BE2C (cell line): ENCODE measurements at regions not wholly inside any gene's neighbourhood (a gene's known extent, or its start where the extent isn't known, plus 50 kb on each side); places are given as distances from the start of the nearest gene placed in this dataset.
"Not testable (repeated sequence)": the region's sequence is repeated elsewhere in the genome, so short reads cannot be mapped to it uniquely, and the experiment has no call there.

Source experiments
- DNase-seq: peaks from one replicate; pipeline ENCODE4 v3.0.0-alpha.2; 2020
- H3K27me3 ChIP-seq: fragments of 250-450 bp; sonication (Bioruptor Pico); 2 replicates; pipeline ENCODE4 v1.5.1; 2020; ENCODE audit warnings: mild to moderate bottlenecking
- H3K36me3 ChIP-seq: fragments of 250-450 bp; sonication (Bioruptor Pico); 2 replicates; pipeline ENCODE4 v1.5.1; 2020; ENCODE audit warnings: mild to moderate bottlenecking
- H3K4me1 ChIP-seq: fragments of 250-450 bp; sonication (Bioruptor Pico); 2 replicates; pipeline ENCODE4 v1.5.1; 2020
- H3K4me3 ChIP-seq: 2 replicates; pipeline ENCODE4 v1.5.1; 2011; ENCODE audit warnings: low read depth, low read length
- H3K9me3 ChIP-seq: fragments of 250-450 bp; sonication (Bioruptor Pico); 2 replicates; pipeline ENCODE4 v1.5.1; 2020
- TF ChIP-seq, protein P1 (sequence below): IDR thresholded peaks from 2 replicates; pipeline ENCODE4 v1.5.1; 2012; ENCODE audit warnings: mild to moderate bottlenecking, low read depth, low read length

DNA sequence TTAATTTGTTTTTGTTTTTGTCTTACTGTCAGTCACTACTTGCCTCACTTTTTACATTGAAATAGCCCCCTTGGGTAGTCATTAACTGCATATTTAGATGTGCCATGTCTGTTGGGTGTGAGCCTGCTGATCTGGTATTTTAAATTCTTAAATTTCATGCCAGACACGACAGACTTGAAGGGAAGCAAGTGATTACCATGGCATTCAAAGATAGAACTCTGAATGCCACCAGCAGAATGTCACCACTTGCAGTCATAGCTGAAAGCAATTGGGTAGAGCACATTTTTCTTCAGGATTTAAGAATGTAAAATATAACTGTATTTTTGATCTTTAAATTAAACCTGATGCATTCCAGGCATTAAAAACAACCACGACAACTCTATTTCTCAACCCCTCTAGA, 396.5 kb upstream of the ATP10A start:
- no peak for DNase-seq
- Histone ChIP-seq H3K36me3 (no peaks in the 10 kb centered on the region), H3K27me3 (no peaks in the 10 kb centered on the region), H3K4me3 (no peak overlapping the region), H3K4me1 (no peaks in the 10 kb centered on the region), H3K9me3 (no peaks in the 10 kb centered on the region)
- TF ChIP-seq, protein P1, sequence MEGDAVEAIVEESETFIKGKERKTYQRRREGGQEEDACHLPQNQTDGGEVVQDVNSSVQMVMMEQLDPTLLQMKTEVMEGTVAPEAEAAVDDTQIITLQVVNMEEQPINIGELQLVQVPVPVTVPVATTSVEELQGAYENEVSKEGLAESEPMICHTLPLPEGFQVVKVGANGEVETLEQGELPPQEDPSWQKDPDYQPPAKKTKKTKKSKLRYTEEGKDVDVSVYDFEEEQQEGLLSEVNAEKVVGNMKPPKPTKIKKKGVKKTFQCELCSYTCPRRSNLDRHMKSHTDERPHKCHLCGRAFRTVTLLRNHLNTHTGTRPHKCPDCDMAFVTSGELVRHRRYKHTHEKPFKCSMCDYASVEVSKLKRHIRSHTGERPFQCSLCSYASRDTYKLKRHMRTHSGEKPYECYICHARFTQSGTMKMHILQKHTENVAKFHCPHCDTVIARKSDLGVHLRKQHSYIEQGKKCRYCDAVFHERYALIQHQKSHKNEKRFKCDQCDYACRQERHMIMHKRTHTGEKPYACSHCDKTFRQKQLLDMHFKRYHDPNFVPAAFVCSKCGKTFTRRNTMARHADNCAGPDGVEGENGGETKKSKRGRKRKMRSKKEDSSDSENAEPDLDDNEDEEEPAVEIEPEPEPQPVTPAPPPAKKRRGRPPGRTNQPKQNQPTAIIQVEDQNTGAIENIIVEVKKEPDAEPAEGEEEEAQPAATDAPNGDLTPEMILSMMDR = no peak

DNA sequence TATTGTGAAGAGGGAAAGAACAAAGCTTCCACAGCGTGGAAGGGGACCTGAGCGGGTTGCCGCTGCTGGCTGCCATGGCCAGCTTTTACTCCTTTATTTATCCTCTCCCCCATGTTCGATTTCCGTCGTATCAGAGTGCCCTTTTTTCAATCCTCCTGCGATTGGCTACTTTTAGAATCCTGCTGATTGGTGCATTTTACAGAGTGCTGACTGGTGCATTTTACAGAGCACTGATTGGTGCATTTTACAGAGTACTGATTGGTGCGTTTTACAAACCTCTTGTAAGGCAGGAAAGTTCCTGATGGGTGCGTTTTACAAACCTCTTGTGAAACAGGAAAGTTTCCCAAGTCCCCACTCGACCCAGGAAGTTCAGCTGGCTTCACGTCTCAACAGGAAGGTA, 381.7 kb upstream of the ATP10A start:
- not testable (repeated sequence) for H3K9me3 ChIP-seq, H3K4me3 ChIP-seq, H3K4me1 ChIP-seq, H3K36me3 ChIP-seq, DNase-seq, H3K27me3 ChIP-seq

DNA sequence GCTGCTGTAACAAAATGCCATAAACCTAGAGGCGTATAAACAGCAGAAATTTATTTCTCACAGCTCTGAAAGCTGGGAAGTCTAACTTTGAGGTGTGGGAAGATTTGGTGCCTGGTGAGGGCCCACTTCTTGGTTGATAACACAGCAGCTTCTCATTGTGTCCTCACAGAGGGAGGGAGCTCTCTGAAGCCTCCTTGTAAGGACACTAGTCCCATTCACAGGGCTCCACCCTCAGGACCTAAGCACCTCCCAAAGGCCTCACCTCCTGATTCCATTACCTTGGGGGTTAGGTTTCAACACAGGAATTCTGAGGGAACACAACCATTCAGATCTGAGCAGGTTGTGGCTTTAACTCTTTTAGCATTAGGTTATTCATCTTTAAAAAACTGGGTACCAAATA, 380.3 kb upstream of the ATP10A start:
- Histone ChIP-seq H3K9me3 (no peaks in the 10 kb centered on the region), H3K4me1 (no peaks in the 10 kb centered on the region), H3K27me3 (no peaks in the 10 kb centered on the region), H3K36me3 (no peaks in the 10 kb centered on the region), H3K4me3 (no peak overlapping the region)
- TF ChIP-seq, protein P1 = no peak
- no peak for DNase-seq

DNA sequence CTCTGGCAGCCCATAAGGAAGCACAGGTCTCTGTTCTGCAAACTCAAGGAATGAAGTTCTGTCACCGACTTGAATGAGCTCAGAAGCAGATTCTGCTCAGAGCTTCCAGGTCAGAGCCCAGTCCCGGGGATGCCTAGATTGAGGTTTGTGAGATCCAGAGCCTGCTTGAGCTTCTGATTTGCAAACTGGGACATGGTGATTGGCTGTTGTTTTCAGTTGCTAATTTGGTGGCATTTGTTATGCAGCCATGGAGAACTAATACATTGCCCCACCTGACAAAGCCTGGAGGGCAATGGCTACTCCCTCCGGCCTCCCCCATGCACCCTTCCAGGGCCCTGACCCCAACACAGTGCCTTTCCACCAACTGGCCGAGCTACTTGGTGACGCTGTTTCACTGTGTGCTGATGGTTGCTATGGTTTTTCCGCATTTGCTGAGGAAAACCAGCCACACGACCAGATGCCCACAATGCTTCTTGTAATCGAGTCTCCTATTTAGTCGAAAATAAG, 379.5 kb upstream of the ATP10A start:
- Histone ChIP-seq H3K4me1 (no peaks in the 10 kb centered on the region), H3K4me3 (no peak overlapping the region), H3K9me3 (no peaks in the 10 kb centered on the region), H3K36me3 (no peaks in the 10 kb centered on the region), H3K27me3 (no peaks in the 10 kb centered on the region)
- TF ChIP-seq, protein P1 = no peak
- no peak for DNase-seq

DNA sequence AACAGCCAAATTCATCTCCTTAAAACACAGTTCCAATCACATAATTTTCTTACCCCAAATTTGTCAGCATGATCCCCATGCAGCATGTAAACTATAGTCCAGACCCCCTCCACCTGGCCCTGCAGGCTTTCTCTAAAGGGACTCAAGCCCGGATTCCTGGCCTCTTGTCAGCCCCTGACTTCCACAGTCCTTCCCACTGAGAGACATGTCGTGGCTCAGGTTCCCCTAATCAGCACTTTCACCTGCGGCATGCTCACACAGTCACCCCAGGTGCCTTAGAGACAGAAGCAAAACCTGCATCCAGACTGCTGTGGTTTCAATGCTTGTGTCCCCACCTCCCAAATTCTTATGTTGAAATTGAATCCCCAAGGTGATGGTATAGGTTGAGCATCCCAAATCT, 372.7 kb upstream of the ATP10A start:
- Histone ChIP-seq H3K27me3 (no peaks in the 10 kb centered on the region), H3K4me1 (no peaks in the 10 kb centered on the region), H3K36me3 (no peaks in the 10 kb centered on the region), H3K9me3 (no peaks in the 10 kb centered on the region), H3K4me3 (no peak overlapping the region)
- TF ChIP-seq, protein P1 = no peak
- DNase-seq = no peak

DNA sequence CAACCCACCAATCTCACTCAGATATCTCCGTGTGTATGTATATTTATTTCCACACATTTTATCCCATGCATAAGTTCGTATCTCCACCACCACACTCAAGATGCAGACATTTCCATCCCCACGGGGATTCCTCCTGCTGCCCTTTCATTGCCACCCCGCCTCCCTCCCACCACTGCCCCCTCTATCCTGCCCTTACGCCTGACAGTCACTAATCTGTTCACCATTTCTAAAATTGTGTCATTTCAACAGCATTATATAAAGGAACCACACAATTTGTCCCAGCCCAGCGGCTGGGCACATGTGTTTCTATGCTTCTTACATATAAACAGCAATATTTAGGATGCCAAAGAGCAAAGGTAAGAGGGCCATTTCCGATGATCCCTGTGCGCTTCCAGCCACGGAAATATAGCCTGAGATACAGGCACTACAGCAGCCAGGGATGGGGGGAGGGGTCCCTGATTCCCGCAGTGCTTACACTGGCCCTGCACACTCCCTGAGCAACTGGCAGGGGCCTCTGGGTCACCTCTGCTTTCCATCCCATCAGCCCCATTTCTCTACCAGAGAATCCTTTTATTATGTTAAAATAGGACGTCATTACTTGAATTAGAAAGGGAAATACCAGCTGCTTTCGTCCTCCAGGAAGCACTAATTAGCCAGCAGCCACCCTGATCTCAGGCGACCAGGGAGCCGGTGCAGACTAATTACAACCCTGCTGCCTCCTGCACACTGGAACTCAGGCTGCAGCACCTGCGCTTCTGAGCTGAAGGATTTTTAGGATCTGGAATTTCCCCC, 372.0 kb upstream of the ATP10A start:
- H3K4me3 ChIP-seq = no peak overlapping the region
- H3K9me3 ChIP-seq = no peaks in the 10 kb centered on the region
- no peaks in the 10 kb centered on the region for H3K4me1 ChIP-seq
- H3K27me3 ChIP-seq = no peaks in the 10 kb centered on the region
- TF ChIP-seq, protein P1 = no peak
- no peak for DNase-seq
- H3K36me3 ChIP-seq = no peaks in the 10 kb centered on the region
